Jurkat, Clone E6-1 (cell line): ENCODE measurements at regions not wholly inside any gene's neighbourhood (a gene's known extent, or its start where the extent isn't known, plus 50 kb on each side); places are given as distances from the start of the nearest gene placed in this dataset.
"Not testable (repeated sequence)": the region's sequence is repeated elsewhere in the genome, so short reads cannot be mapped to it uniquely, and the experiment has no call there.

ENCODE experiments used
- DNase-seq: peaks from one replicate; pipeline ENCODE4 v3.0.0-alpha.2; 2011; ENCODE audit warnings: low read depth, low spot score
- H3K4me3 ChIP-seq: 2 replicates; pipeline ENCODE4 v1.5.1; 2011; ENCODE audit warnings: mild to moderate bottlenecking, low read length, control low read depth, moderate library complexity

GRCh38 chr2:123359636-123360035 is 665.5 kb upstream of the CNTNAP5 start:
- no peak overlapping the region for H3K4me3 ChIP-seq
- DNase-seq, result no peak

- H3K4me3 ChIP-seq, result no peak overlapping the region
- no peak for DNase-seq
Observed at GRCh38 chr2:123362671-123363440, 662.2 kb upstream of the CNTNAP5 start.

- no peak overlapping the region for H3K4me3 ChIP-seq
- no peak for DNase-seq
Observed at GRCh38 chr2:123363826-123364225, 661.3 kb upstream of the CNTNAP5 start.

GRCh38 chr2:123364243-123364896 is 660.7 kb upstream of the CNTNAP5 start:
- no peak for DNase-seq
- H3K4me3 ChIP-seq, result no peak overlapping the region

GRCh38 chr2:123366239-123366837 is 658.7 kb upstream of the CNTNAP5 start:
- no peak for DNase-seq
- no peak overlapping the region for H3K4me3 ChIP-seq

GRCh38 chr2:123370186-123370585 is 654.9 kb upstream of the CNTNAP5 start:
- H3K4me3 ChIP-seq, result no peak overlapping the region
- DNase-seq, result no peak

GRCh38 chr2:123371535-123371934 is 653.6 kb upstream of the CNTNAP5 start:
- no peak for DNase-seq
- H3K4me3 ChIP-seq, result no peak overlapping the region

GRCh38 chr2:123380370-123380935 is 644.6 kb upstream of the CNTNAP5 start:
- no peak overlapping the region for H3K4me3 ChIP-seq
- DNase-seq, result no peak

GRCh38 chr2:123415678-123416077 is 609.4 kb upstream of the CNTNAP5 start:
- no peak overlapping the region for H3K4me3 ChIP-seq
- no peak for DNase-seq

GRCh38 chr2:123419976-123420375 is 605.1 kb upstream of the CNTNAP5 start:
- no peak for DNase-seq
- no peak overlapping the region for H3K4me3 ChIP-seq

- no peak overlapping the region for H3K4me3 ChIP-seq
- DNase-seq, result no peak
Observed at GRCh38 chr2:123434546-123435395, 590.3 kb upstream of the CNTNAP5 start.

- DNase-seq, result no peak
- no peak overlapping the region for H3K4me3 ChIP-seq
Observed at GRCh38 chr2:123438251-123438650, 586.8 kb upstream of the CNTNAP5 start.

GRCh38 chr2:123438675-123439074 is 586.4 kb upstream of the CNTNAP5 start:
- no peak for DNase-seq
- no peak overlapping the region for H3K4me3 ChIP-seq

- DNase-seq, result no peak
- H3K4me3 ChIP-seq, result no peak overlapping the region
Observed at GRCh38 chr2:123448801-123449200, 576.3 kb upstream of the CNTNAP5 start.

GRCh38 chr2:123451542-123451941 is 573.5 kb upstream of the CNTNAP5 start:
- H3K4me3 ChIP-seq, result no peak overlapping the region
- no peak for DNase-seq

- DNase-seq, result no peak
Observed at GRCh38 chr2:123453046-123453700, 571.9 kb upstream of the CNTNAP5 start.

GRCh38 chr2:123453772-123454171 is 571.3 kb upstream of the CNTNAP5 start:
- no peak overlapping the region for H3K4me3 ChIP-seq
- DNase-seq, result no peak

More at GRCh38 chr2:123453046-123453700, 571.9 kb upstream of the CNTNAP5 start:
- no peak overlapping the region for H3K4me3 ChIP-seq

GRCh38 chr2:123455234-123455633 is 569.9 kb upstream of the CNTNAP5 start:
- H3K4me3 ChIP-seq, DNase-seq: not testable (repeated sequence)

- no peak for DNase-seq
- H3K4me3 ChIP-seq, result no peak overlapping the region
Observed at GRCh38 chr2:123456416-123456815, 568.7 kb upstream of the CNTNAP5 start.
